ENCODE measurements at regions not wholly inside any gene's neighbourhood (a gene's known extent, or its start where the extent isn't known, plus 50 kb on each side); places are given as distances from the start of the nearest gene placed in this dataset.
"Not testable (repeated sequence)": the region's sequence is repeated elsewhere in the genome, so short reads cannot be mapped to it uniquely, and the experiment has no call there.

DNA sequence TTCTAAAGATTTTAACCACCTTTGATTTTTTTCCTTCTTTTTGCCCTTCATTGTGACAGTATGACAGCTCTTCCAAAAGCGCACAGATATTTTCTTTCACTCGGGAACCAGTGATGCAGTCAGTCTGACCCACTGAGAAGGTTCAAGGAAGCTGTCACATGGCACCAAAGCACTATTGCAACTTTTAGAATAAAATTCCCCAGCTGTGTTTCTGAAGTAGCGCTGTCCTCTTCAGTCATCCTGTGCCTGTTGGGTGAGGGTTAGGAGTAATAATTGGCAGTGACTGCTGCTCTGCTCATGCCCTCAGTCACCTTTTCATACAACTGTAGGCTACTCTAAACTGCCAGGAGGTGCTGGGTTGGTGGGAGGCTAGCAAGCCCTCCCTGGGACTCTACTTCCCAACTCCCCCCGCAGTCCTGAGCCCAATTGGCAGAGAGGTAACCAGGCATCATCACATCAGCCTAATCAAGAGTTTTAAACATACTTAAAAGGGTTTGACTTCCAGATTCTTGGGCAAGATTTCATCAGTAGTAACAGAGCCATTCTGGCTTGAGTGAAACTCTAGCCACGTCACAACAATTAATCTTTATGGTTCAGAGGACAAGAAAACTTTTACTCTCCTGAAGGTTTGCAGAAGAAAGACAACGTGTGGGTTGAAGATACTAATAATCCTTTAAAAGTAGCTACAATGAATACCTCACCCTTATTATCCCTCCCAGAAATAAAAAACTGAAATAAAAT lies 473.3 kb downstream of the FBXO15 start:
- TF ChIP-seq, protein P1, sequence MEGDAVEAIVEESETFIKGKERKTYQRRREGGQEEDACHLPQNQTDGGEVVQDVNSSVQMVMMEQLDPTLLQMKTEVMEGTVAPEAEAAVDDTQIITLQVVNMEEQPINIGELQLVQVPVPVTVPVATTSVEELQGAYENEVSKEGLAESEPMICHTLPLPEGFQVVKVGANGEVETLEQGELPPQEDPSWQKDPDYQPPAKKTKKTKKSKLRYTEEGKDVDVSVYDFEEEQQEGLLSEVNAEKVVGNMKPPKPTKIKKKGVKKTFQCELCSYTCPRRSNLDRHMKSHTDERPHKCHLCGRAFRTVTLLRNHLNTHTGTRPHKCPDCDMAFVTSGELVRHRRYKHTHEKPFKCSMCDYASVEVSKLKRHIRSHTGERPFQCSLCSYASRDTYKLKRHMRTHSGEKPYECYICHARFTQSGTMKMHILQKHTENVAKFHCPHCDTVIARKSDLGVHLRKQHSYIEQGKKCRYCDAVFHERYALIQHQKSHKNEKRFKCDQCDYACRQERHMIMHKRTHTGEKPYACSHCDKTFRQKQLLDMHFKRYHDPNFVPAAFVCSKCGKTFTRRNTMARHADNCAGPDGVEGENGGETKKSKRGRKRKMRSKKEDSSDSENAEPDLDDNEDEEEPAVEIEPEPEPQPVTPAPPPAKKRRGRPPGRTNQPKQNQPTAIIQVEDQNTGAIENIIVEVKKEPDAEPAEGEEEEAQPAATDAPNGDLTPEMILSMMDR (IDR thresholded peaks at IDR 0.05; ENCODE audit: poor library complexity): no peak
- TF ChIP-seq EZH2phosphoT487 (IDR thresholded peaks at IDR 0.05; ENCODE audit: low read depth, severe bottlenecking, unreplicated experiment) (no peak), EZH2 (IDR thresholded peaks at IDR 0.05; ENCODE audit: borderline replicate concordance) (no peak)
- H3K36me3 ChIP-seq (replicated peaks; ENCODE audit: insufficient read depth, low read depth): no peaks in the 10 kb centered on the region
- H2AFZ ChIP-seq: no peak overlapping the region
- H3K9me3 ChIP-seq (ENCODE audit: low read depth): no peaks in the 10 kb centered on the region
- DNase-seq (ENCODE audit: low spot score): no peak
- no peaks in the 10 kb centered on the region for H3K9me2 ChIP-seq (replicated peaks; ENCODE audit: insufficient read depth)
- no peak overlapping the region for H3K4me2 ChIP-seq
- no peak overlapping the region for H3K4me3 ChIP-seq
- no peaks in the 10 kb centered on the region for H3K79me2 ChIP-seq
- 77% methylated on average over 6 of the region's 6 CpGs for WGBS (ENCODE audit: low lambda C conversion rate, missing lambda C conversion rate)
- no peaks in the 10 kb centered on the region for H4K20me1 ChIP-seq (ENCODE audit: insufficient read depth, poor library complexity, severe bottlenecking)
- H3K4me1 ChIP-seq (ENCODE audit: insufficient read depth): no peaks in the 10 kb centered on the region
- H3K27me3 ChIP-seq: no peaks in the 10 kb centered on the region
- no peak overlapping the region for H3K27ac ChIP-seq

DNA sequence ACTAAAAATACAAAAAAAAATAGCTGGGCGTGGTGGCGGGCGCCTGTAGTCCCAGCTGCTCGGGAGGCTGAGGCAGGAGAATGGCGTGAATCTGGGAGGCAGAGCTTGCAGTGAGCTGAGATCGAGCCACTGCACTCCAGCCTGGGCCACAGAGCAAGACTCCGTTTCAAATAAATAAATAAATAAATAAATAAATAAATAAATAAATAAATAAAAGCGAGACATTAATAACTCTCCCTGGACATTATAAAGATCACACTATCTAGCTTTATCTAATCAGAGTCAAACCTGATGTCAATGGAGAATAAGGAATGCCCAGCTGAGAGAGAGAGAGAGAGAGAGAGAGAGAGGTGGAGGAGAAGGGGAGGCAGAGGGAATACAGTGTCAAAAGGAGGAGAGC lies 476.2 kb downstream of the FBXO15 start:
- 91% methylated on average over 8 of the region's 8 CpGs for WGBS (ENCODE audit: low lambda C conversion rate, missing lambda C conversion rate)
- H3K9me2 ChIP-seq (replicated peaks; ENCODE audit: insufficient read depth); H3K4me2 ChIP-seq: not testable (repeated sequence)

DNA sequence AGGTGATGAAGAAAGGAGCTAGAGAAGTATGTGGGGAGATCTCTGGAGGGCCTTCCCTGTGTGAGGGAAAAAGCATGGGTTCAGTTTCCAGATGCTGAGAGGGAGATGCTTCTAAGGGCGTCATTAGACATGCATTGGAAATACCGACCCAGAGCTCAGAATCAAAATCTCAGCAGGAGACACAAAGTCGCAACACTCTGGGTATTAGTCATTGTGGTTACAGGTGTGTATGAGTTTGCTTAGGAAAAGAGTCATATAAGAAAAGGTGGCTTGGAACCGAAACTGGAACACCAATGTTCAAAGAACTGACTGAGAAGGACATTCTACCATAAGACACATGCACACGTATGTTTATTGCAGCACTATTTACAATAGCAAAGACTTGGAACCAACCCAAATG lies 477.1 kb downstream of the FBXO15 start:
- Histone ChIP-seq H3K4me2 (no peak overlapping the region), H3K9me2 (replicated peaks; ENCODE audit: insufficient read depth) (no peaks in the 10 kb centered on the region), H2AFZ (no peak overlapping the region), H3K79me2 (no peaks in the 10 kb centered on the region), H4K20me1 (ENCODE audit: insufficient read depth, poor library complexity, severe bottlenecking) (no peaks in the 10 kb centered on the region), H3K36me3 (replicated peaks; ENCODE audit: insufficient read depth, low read depth) (no peaks in the 10 kb centered on the region), H3K9me3 (ENCODE audit: low read depth) (no peaks in the 10 kb centered on the region), H3K27me3 (no peaks in the 10 kb centered on the region), H3K27ac (no peak overlapping the region), H3K4me3 (no peak overlapping the region), H3K4me1 (ENCODE audit: insufficient read depth) (no peaks in the 10 kb centered on the region)
- DNase-seq (ENCODE audit: low spot score): no peak
- WGBS (ENCODE audit: low lambda C conversion rate, missing lambda C conversion rate): 93% methylated on average over 5 of the region's 5 CpGs
- no peak for TF ChIP-seq EZH2 (IDR thresholded peaks at IDR 0.05; ENCODE audit: borderline replicate concordance)
- TF ChIP-seq, protein P1 (IDR thresholded peaks at IDR 0.05; ENCODE audit: poor library complexity): no peak
- no peak for TF ChIP-seq EZH2phosphoT487 (IDR thresholded peaks at IDR 0.05; ENCODE audit: low read depth, severe bottlenecking, unreplicated experiment)

More for the DNA sequence above, 476.2 kb downstream of the FBXO15 start:
- DNase-seq (ENCODE audit: low spot score); H3K9me3 ChIP-seq (ENCODE audit: low read depth); H3K4me3 ChIP-seq; H3K27me3 ChIP-seq; H4K20me1 ChIP-seq (ENCODE audit: insufficient read depth, poor library complexity, severe bottlenecking); H3K36me3 ChIP-seq (replicated peaks; ENCODE audit: insufficient read depth, low read depth); H3K27ac ChIP-seq; H3K79me2 ChIP-seq; H3K4me1 ChIP-seq (ENCODE audit: insufficient read depth); H2AFZ ChIP-seq: not testable (repeated sequence)

DNA sequence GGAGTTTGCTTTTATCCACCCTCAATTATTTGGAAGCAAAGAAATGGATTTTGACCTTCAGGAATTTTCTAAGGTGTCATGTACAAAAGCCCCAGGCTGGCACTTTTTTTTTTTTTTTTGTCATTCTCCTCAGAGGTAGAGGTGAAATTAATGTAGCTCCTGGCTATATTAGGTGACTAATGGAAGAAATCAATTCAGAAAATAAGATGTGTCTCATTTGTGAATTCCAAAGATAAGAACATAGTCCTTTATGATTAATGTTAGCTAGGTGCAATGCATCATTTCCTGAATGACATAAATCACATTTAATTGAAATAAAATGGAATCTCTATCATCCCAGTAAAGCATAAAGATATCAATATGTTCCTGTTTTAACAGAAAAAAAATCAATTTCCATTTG lies 477.6 kb downstream of the FBXO15 start:
- Histone ChIP-seq H4K20me1 (ENCODE audit: insufficient read depth, poor library complexity, severe bottlenecking) (no peaks in the 10 kb centered on the region), H3K4me3 (no peak overlapping the region), H3K36me3 (replicated peaks; ENCODE audit: insufficient read depth, low read depth) (no peaks in the 10 kb centered on the region), H3K9me3 (ENCODE audit: low read depth) (no peaks in the 10 kb centered on the region), H3K79me2 (no peaks in the 10 kb centered on the region), H3K4me1 (ENCODE audit: insufficient read depth) (no peaks in the 10 kb centered on the region), H3K27ac (no peak overlapping the region), H3K4me2 (no peak overlapping the region), H2AFZ (no peak overlapping the region), H3K9me2 (replicated peaks; ENCODE audit: insufficient read depth) (no peaks in the 10 kb centered on the region), H3K27me3 (no peaks in the 10 kb centered on the region)
- no peak for TF ChIP-seq EZH2phosphoT487 (IDR thresholded peaks at IDR 0.05; ENCODE audit: low read depth, severe bottlenecking, unreplicated experiment)
- TF ChIP-seq, protein P1 (IDR thresholded peaks at IDR 0.05; ENCODE audit: poor library complexity): no peak
- no peak for TF ChIP-seq EZH2 (IDR thresholded peaks at IDR 0.05; ENCODE audit: borderline replicate concordance)
- no peak for DNase-seq (ENCODE audit: low spot score)

Measured in hepatocyte (in vitro differentiated cells).